Erythroblast (primary cell): ENCODE measurements at regions not wholly inside any gene's neighbourhood (a gene's known extent, or its start where the extent isn't known, plus 50 kb on each side); places are given as distances from the start of the nearest gene placed in this dataset.

Experiments used
- GATA1 ChIP-seq: IDR thresholded peaks from 2 replicates; pipeline ENCODE4 v1.6.1; 2011; ENCODE audit warnings: low read depth, mild to moderate bottlenecking, control low read depth, low read length, moderate library complexity
- POLR2A ChIP-seq: IDR thresholded peaks from 2 replicates; pipeline ENCODE4 v1.6.1; 2011; ENCODE audit warnings: mild to moderate bottlenecking, low read length

- TF ChIP-seq POLR2A (no peak), GATA1 (no peak)
These were observed 712.6 kb downstream of the SLC16A7 start for GRCh38 chr12:60308366-60308991.
